GM12878 (cell line): ENCODE measurements at regions not wholly inside any gene's neighbourhood (a gene's known extent, or its start where the extent isn't known, plus 50 kb on each side); places are given as distances from the start of the nearest gene placed in this dataset.

Experiments
- ATAC-seq: fragments of 200-7000 bp; cut with Tn5 transposase; 3 replicates; pipeline ENCODE4 v1.9.1; 2020; ENCODE audit warnings: mild to moderate bottlenecking, moderate library complexity
- BruUV-seq: library from RNA; stranded (reverse); fragments of 400-500 nt; replicated peaks from 2 replicates; lab custom pipeline; 2021; lab: Mats Ljungman, UMichigan
- CTCF ChIA-PET: fragments of 300-600 bp; sonication (Branson Sonifier 250); formaldehyde crosslinking; extraction: SDS; loops from one replicate; lab custom pipeline; 2021; ENCODE audit warnings: inconsistent platforms; lab: Yijun Ruan, JAX
- POLR2A ChIA-PET: fragments of 350-600 bp; formaldehyde crosslinking; extraction: SDS; loops from one replicate; lab custom pipeline; 2021; ENCODE audit warnings: inconsistent platforms; lab: Charles Lee
- RAD21 ChIA-PET: fragments of 300-600 bp; sonication (Branson Sonifier 250); formaldehyde crosslinking; loops from one replicate; lab custom pipeline; 2023; ENCODE audit warnings: antibody characterized with exemption; ENCODE audit not compliant: unreplicated experiment; lab: Charles Lee
- SMC1A ChIA-PET: fragments of 300-600 bp; sonication (Branson Sonifier 250); formaldehyde crosslinking; loops from one replicate; lab custom pipeline; 2023; ENCODE audit not compliant: unreplicated experiment, uncharacterized antibody; lab: Charles Lee
- DNase-seq: peaks from one replicate; pipeline ENCODE4 v3.0.0-alpha.2; 2011; ENCODE audit warnings: low read depth, low spot score
- FAIRE-seq: peaks from 3 replicates; lab custom pipeline; 2011; peaks lifted over from hg19 to GRCh38; lab: Jason Lieb, UNC
- H2AFZ ChIP-seq: 2 replicates; pipeline ENCODE4 v1.6.0; 2011; ENCODE audit warnings: low read depth, low read length, control low read depth; ENCODE audit not compliant: control insufficient read depth
- H3K27ac ChIP-seq: 2 replicates; pipeline ENCODE4 v1.5.1; 2011; ENCODE audit warnings: control low read depth; ENCODE audit not compliant: control insufficient read depth, insufficient read depth
- H3K27me3 ChIP-seq, 2 experiments: replicated peaks in 1 of 2; 2 replicates each; pipeline versions ENCODE4 v1.6.0 to v1.6.1; 2011; ENCODE audit warnings: low read length in 1 of 2; ENCODE audit not compliant: control insufficient read depth in 2 of 2, insufficient read depth in 2 of 2
- H3K36me3 ChIP-seq, 2 experiments: 2 replicates each; pipeline ENCODE4 v1.5.1; 2011; ENCODE audit warnings: low read length in 1 of 2; ENCODE audit not compliant: control insufficient read depth in 2 of 2, insufficient read depth in 2 of 2
- H3K4me1 ChIP-seq: 2 replicates; pipeline ENCODE4 v1.6.1; 2011; ENCODE audit warnings: mild to moderate bottlenecking, low read length, moderate library complexity, mixed read lengths; ENCODE audit not compliant: control insufficient read depth, insufficient read depth
- H3K4me2 ChIP-seq: 2 replicates; pipeline ENCODE4 v1.6.0; 2011; ENCODE audit warnings: control low read depth; ENCODE audit not compliant: control insufficient read depth, insufficient read depth
- H3K4me3 ChIP-seq: fragments of 200-600 bp; sonication (generic); 2 replicates; pipeline ENCODE4 v1.5.1; 2016
- H3K79me2 ChIP-seq: 2 replicates; pipeline ENCODE4 v1.6.0; 2011; ENCODE audit warnings: low read length; ENCODE audit not compliant: control insufficient read depth, insufficient read depth
- H3K9ac ChIP-seq: 2 replicates; pipeline ENCODE4 v1.8.0; 2011; ENCODE audit warnings: low read length, control low read depth, mixed read lengths; ENCODE audit not compliant: control insufficient read depth, insufficient read depth
- H3K9me3 ChIP-seq: replicated peaks from 3 replicates; pipeline ENCODE4 v1.5.1; 2011; ENCODE audit warnings: mild to moderate bottlenecking, low read length; ENCODE audit not compliant: control insufficient read depth, insufficient read depth
- H4K20me1 ChIP-seq: 2 replicates; pipeline ENCODE4 v1.6.0; 2011; ENCODE audit not compliant: control insufficient read depth, insufficient read depth
- CBX3 ChIP-seq: fragments of 200-600 bp; sonication (generic); IDR thresholded peaks from 2 replicates; pipeline ENCODE4 v1.6.1; 2016; ENCODE audit warnings: low read depth, borderline replicate concordance
- CBX5 ChIP-seq: sonication (generic); IDR thresholded peaks from 2 replicates; pipeline ENCODE4 v1.6.1; 2016; ENCODE audit warnings: low read depth, moderate library complexity, mild to moderate bottlenecking, inconsistent platforms
- CHD4 ChIP-seq: fragments of 200-600 bp; sonication (generic); IDR thresholded peaks from 2 replicates; pipeline ENCODE4 v1.6.1; 2016; ENCODE audit warnings: mild to moderate bottlenecking
- CREB1 ChIP-seq: IDR thresholded peaks from 2 replicates; pipeline ENCODE4 v1.6.1; 2012; ENCODE audit warnings: low read depth, mild to moderate bottlenecking, inconsistent platforms
- CREM ChIP-seq: IDR thresholded peaks from 2 replicates; pipeline ENCODE4 v1.6.1; 2014; ENCODE audit warnings: antibody characterized with exemption, low read depth
- DPF2 ChIP-seq: fragments of 450-650 bp; IDR thresholded peaks from 2 replicates; pipeline ENCODE4 v1.6.1; 2017; ENCODE audit warnings: mild to moderate bottlenecking
- EGR1 ChIP-seq, 2 experiments: IDR thresholded peaks; 1 replicate in 1 of 2; 2 replicates in 1 of 2; pipeline ENCODE4 v1.6.1; 2011 to 2012; ENCODE audit warnings: low read depth in 2 of 2, low read length in 2 of 2, borderline replicate concordance in 1 of 2, mild to moderate bottlenecking in 1 of 2, moderate library complexity in 1 of 2
- FOXM1 ChIP-seq: IDR thresholded peaks from 2 replicates; pipeline ENCODE4 v1.6.1; 2012; ENCODE audit warnings: low read depth, mild to moderate bottlenecking, inconsistent platforms, low read length, moderate library complexity
- HDAC6 ChIP-seq: fragments of 200-600 bp; sonication (generic); IDR thresholded peaks from one replicate; pipeline ENCODE4 v1.8.0; 2017; ENCODE audit warnings: antibody characterized with exemption; ENCODE audit not compliant: unreplicated experiment
- NFYA ChIP-seq: IDR thresholded peaks from 2 replicates; pipeline ENCODE4 v1.6.1; 2011; ENCODE audit warnings: low read depth, mild to moderate bottlenecking, low read length, improper control_type of control experiment, borderline replicate concordance
- PAX5 ChIP-seq: IDR thresholded peaks from 2 replicates; pipeline ENCODE4 v1.6.1; 2011; ENCODE audit warnings: low read depth, low read length, borderline replicate concordance
- POLR2AphosphoS2 ChIP-seq: IDR thresholded peaks from 2 replicates; pipeline ENCODE4 v1.6.1; 2011; ENCODE audit warnings: low read depth, mild to moderate bottlenecking, low read length, improper control_type of control experiment, moderate library complexity
- SIX5 ChIP-seq: IDR thresholded peaks from 2 replicates; pipeline ENCODE4 v1.6.1; 2011; ENCODE audit warnings: mild to moderate bottlenecking, low read depth, low read length, moderate library complexity; ENCODE audit not compliant: severe bottlenecking
- SMARCA5 ChIP-seq: fragments of 450-650 bp; IDR thresholded peaks from 2 replicates; pipeline ENCODE4 v1.6.1; 2017; ENCODE audit warnings: mild to moderate bottlenecking
- TBL1XR1 ChIP-seq: IDR thresholded peaks from 2 replicates; pipeline ENCODE4 v1.6.1; 2012; ENCODE audit warnings: low read depth, low read length, improper control_type of control experiment
- ZNF622 ChIP-seq: fragments of 450-650 bp; IDR thresholded peaks from 2 replicates; pipeline ENCODE4 v1.6.1; 2017; ENCODE audit warnings: mild to moderate bottlenecking, inconsistent platforms
- WGBS: methylation state at CpG from one replicate; pipeline ENCODE4 v1.1.6; 2016; ENCODE audit warnings: low lambda C conversion rate; ENCODE audit not compliant: insufficient replicate concordance, insufficient coverage; ENCODE audit errors: missing lambda C conversion rate; 5-methylcytosine and 5-hydroxymethylcytosine counted together
- in situ Hi-C: fragments of 300-500 bp; cut with MboI; formaldehyde crosslinking; loops from 9 replicates; pipeline ENCODE4 v1.14.3; 2018; ENCODE audit warnings: mixed read lengths
- intact Hi-C: fragments of 100-400 bp; cut with micrococcal nuclease; formaldehyde crosslinking; loops from one replicate; pipeline ENCODE4 v1.14.2; 2022; ENCODE audit not compliant: unreplicated experiment
- TF ChIP-seq, protein P1 (sequence below), 3 experiments: IDR thresholded peaks in 2 of 3; conservative IDR thresholded peaks in 1 of 3; 2 replicates each; pipeline ENCODE4 v1.5.1; 2011; ENCODE audit warnings: low read depth in 3 of 3, low read length in 3 of 3, mild to moderate bottlenecking in 3 of 3, control low read depth in 2 of 3, moderate library complexity in 2 of 3, inconsistent platforms in 1 of 3, mixed read lengths in 1 of 3; ENCODE audit not compliant: control insufficient read depth in 2 of 3, insufficient read depth in 1 of 3; ENCODE audit errors: extremely low read depth in 1 of 3
- TF ChIP-seq, protein P2 (sequence below): fragments of 450-650 bp; IDR thresholded peaks from 2 replicates; pipeline ENCODE4 v1.6.1; 2017; ENCODE audit warnings: antibody characterized with exemption, mild to moderate bottlenecking, moderate library complexity
- TF ChIP-seq, protein P3 (sequence below): fragments of 150-350 bp; IDR thresholded peaks from 2 replicates; pipeline ENCODE4 v1.6.1; 2016; ENCODE audit warnings: low read depth, low read length

- H3K4me2 ChIP-seq: no peak overlapping the region
- H3K27ac ChIP-seq: no peak overlapping the region
- H3K36me3 ChIP-seq: no peaks in the 10 kb centered on the region
- no peaks in the 10 kb centered on the region for H3K4me1 ChIP-seq
- ChIA-PET CTCF (no interaction called here), POLR2A (no interaction called here), SMC1A (interaction anchor here (1.5 kb wide), 1 partner anchor 15 kb away, joined by 3 read pairs; no protein-coding TSS in a partner anchor), RAD21 (no interaction called here)
- no peak overlapping the region for H2AFZ ChIP-seq
- WGBS: 0% methylated on average over 2 of the region's 2 CpGs
- DNase-seq (no peak), ATAC-seq (no peak), FAIRE-seq (no peak)
- H3K79me2 ChIP-seq: no peaks in the 10 kb centered on the region
- in situ Hi-C loops (no loop called here), intact Hi-C loops (no loop called here)
- no peaks in the 10 kb centered on the region for H4K20me1 ChIP-seq
- BruUV-seq: no TSS peak
- no peaks in the 10 kb centered on the region for H3K27me3 ChIP-seq
- no peaks in the 10 kb centered on the region for H3K9me3 ChIP-seq
- H3K4me3 ChIP-seq: no peak overlapping the region
- no peak overlapping the region for H3K9ac ChIP-seq
- TF ChIP-seq DPF2 (no peak), PAX5 (no peak), HDAC6 (no peak), TBL1XR1 (no peak), CHD4 (no peak), POLR2AphosphoS2 (no peak), CBX3 (no peak), NFYA (no peak), SMARCA5 (no peak), CREB1 (no peak), CBX5 (no peak), SIX5 (no peak), EGR1 (IDR thresholded peaks at IDR 0.05; ENCODE audit: borderline replicate concordance in 1 of 2, low read depth in 2 of 2, low read length in 2 of 2) (no peak), FOXM1 (no peak), ZNF622 (no peak), CREM (no peak)
- TF ChIP-seq, protein P1, sequence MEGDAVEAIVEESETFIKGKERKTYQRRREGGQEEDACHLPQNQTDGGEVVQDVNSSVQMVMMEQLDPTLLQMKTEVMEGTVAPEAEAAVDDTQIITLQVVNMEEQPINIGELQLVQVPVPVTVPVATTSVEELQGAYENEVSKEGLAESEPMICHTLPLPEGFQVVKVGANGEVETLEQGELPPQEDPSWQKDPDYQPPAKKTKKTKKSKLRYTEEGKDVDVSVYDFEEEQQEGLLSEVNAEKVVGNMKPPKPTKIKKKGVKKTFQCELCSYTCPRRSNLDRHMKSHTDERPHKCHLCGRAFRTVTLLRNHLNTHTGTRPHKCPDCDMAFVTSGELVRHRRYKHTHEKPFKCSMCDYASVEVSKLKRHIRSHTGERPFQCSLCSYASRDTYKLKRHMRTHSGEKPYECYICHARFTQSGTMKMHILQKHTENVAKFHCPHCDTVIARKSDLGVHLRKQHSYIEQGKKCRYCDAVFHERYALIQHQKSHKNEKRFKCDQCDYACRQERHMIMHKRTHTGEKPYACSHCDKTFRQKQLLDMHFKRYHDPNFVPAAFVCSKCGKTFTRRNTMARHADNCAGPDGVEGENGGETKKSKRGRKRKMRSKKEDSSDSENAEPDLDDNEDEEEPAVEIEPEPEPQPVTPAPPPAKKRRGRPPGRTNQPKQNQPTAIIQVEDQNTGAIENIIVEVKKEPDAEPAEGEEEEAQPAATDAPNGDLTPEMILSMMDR (IDR thresholded peaks at IDR 0.05 in 2 of 3, conservative IDR thresholded peaks at IDR 0.05 in 1 of 3; ENCODE audit: control insufficient read depth in 2 of 3, extremely low read depth in 1 of 3, insufficient read depth in 1 of 3, low read depth in 3 of 3, low read length in 3 of 3): no peak
- TF ChIP-seq, protein P2, sequence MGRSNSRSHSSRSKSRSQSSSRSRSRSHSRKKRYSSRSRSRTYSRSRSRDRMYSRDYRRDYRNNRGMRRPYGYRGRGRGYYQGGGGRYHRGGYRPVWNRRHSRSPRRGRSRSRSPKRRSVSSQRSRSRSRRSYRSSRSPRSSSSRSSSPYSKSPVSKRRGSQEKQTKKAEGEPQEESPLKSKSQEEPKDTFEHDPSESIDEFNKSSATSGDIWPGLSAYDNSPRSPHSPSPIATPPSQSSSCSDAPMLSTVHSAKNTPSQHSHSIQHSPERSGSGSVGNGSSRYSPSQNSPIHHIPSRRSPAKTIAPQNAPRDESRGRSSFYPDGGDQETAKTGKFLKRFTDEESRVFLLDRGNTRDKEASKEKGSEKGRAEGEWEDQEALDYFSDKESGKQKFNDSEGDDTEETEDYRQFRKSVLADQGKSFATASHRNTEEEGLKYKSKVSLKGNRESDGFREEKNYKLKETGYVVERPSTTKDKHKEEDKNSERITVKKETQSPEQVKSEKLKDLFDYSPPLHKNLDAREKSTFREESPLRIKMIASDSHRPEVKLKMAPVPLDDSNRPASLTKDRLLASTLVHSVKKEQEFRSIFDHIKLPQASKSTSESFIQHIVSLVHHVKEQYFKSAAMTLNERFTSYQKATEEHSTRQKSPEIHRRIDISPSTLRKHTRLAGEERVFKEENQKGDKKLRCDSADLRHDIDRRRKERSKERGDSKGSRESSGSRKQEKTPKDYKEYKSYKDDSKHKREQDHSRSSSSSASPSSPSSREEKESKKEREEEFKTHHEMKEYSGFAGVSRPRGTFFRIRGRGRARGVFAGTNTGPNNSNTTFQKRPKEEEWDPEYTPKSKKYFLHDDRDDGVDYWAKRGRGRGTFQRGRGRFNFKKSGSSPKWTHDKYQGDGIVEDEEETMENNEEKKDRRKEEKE: no peak
- TF ChIP-seq, protein P3, sequence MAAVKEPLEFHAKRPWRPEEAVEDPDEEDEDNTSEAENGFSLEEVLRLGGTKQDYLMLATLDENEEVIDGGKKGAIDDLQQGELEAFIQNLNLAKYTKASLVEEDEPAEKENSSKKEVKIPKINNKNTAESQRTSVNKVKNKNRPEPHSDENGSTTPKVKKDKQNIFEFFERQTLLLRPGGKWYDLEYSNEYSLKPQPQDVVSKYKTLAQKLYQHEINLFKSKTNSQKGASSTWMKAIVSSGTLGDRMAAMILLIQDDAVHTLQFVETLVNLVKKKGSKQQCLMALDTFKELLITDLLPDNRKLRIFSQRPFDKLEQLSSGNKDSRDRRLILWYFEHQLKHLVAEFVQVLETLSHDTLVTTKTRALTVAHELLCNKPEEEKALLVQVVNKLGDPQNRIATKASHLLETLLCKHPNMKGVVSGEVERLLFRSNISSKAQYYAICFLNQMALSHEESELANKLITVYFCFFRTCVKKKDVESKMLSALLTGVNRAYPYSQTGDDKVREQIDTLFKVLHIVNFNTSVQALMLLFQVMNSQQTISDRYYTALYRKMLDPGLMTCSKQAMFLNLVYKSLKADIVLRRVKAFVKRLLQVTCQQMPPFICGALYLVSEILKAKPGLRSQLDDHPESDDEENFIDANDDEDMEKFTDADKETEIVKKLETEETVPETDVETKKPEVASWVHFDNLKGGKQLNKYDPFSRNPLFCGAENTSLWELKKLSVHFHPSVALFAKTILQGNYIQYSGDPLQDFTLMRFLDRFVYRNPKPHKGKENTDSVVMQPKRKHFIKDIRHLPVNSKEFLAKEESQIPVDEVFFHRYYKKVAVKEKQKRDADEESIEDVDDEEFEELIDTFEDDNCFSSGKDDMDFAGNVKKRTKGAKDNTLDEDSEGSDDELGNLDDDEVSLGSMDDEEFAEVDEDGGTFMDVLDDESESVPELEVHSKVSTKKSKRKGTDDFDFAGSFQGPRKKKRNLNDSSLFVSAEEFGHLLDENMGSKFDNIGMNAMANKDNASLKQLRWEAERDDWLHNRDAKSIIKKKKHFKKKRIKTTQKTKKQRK: no peak
These were observed 139.3 kb upstream of the SOX4 start for GRCh38 chr6:21454262-21454661.
